ENCODE measurements at regions not wholly inside any gene's neighbourhood (a gene's known extent, or its start where the extent isn't known, plus 50 kb on each side); places are given as distances from the start of the nearest gene placed in this dataset.

DNA sequence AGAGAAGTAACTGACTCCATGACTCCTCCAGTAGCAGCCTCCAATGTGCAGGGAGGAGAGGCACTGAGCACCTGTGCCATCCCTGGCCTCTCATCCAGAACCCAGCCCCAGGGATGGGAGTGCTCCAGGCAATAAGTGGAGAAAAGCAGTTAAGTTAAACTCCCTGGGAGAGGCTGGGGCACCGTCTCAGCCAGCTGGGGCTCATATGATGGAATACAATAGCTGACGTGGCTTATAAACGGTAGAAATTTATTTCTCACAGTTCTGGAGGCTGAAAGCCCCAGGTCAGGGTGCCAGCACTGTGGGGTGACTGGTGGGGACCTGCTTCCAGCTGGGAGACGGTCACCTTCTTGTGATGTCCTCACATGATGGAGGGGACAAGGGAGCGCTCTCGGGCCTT, 94.7 kb downstream of the RAMP3 start:
- TF ChIP-seq YY1 (IDR thresholded peaks at IDR 0.05; ENCODE audit: insufficient read depth, insufficient read length), result no peak
- TF ChIP-seq ZNF274 (IDR thresholded peaks at IDR 0.05; ENCODE audit: low read depth, low read length), result no peak
- no peak for TF ChIP-seq SUZ12 (IDR thresholded peaks at IDR 0.05; ENCODE audit: extremely low read depth, insufficient read depth, insufficient read length)
